ENCODE measurements at regions not wholly inside any gene's neighbourhood (a gene's known extent, or its start where the extent isn't known, plus 50 kb on each side); places are given as distances from the start of the nearest gene placed in this dataset.

GRCh38 chr10:110357871-110358270 lies 53.2 kb upstream of the SMNDC1 start:
- no peak for TF ChIP-seq POLR2A (IDR thresholded peaks at IDR 0.05)
- TF ChIP-seq CTCF (IDR thresholded peaks at IDR 0.05) = no peak
- DNase-seq = no peak
- Histone ChIP-seq H3K4me3 (no peak overlapping the region), H3K36me3 (replicated peaks in 1 of 2) (no peaks in the 10 kb centered on the region), H3K4me1 (replicated peaks in 1 of 2) (peaks cover 0 to 18% of the 10 kb centered on the region in 2 donors), H3K27me3 (no peaks in the 10 kb centered on the region), H3K27ac (no peak overlapping the region), H3K9me3 (replicated peaks in 1 of 3) (no peaks in the 10 kb centered on the region)
- intact Hi-C loops (cut with DNase I) = loop anchor here in 1 of 2 donors (10.0 kb wide), 1 partner anchor 137 kb away; the partner anchor contains the start of gene DUSP5
- 91 to 95% (median 92%) methylated on average over 9 of the region's 9 CpGs for WGBS, 4 donors

DNA sequence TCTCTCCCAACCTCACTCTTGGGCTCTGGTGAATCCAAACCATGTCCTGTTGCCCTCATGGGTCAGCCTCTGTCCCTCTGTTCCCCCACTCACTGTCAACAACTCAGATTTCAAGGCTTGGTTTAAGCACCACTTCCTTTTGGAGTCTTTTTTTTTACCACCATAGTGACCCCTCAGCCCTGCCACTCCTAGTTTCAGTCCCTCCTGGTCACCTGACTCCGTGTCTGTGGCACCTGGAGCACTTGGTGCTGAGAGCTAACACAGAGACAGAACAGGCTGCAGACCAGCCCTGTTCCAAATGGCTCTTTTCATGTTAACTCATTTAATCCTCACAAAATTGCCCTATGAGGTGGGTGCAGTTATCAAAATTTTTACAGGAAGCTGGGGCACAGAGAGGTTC lies 53.6 kb upstream of the SMNDC1 start:
- no peak for TF ChIP-seq CTCF (IDR thresholded peaks at IDR 0.05)
- TF ChIP-seq POLR2A (IDR thresholded peaks at IDR 0.05) = no peak
- intact Hi-C loops (cut with DNase I) = loop anchor here in 1 of 2 donors (10.0 kb wide), 1 partner anchor 137 kb away; the partner anchor contains the start of gene DUSP5
- no peak overlapping the region for H3K4me3 ChIP-seq
- no peak for DNase-seq
- no peaks in the 10 kb centered on the region for H3K36me3 ChIP-seq (replicated peaks in 1 of 2)
- no peak overlapping the region for H3K27ac ChIP-seq
- no peaks in the 10 kb centered on the region for H3K27me3 ChIP-seq
- H3K9me3 ChIP-seq (replicated peaks in 1 of 3) = no peaks in the 10 kb centered on the region
- peaks cover 0 to 18% of the 10 kb centered on the region in 2 donors for H3K4me1 ChIP-seq (replicated peaks in 1 of 2)
- whole genome bisulfite sequencing, 4 donors = 93 to 100% (median 99%) methylated on average over 1 of the region's 1 CpG

GRCh38 chr10:110358869-110359629 lies 54.3 kb upstream of the SMNDC1 start:
- DNase-seq = no peak
- no peak for TF ChIP-seq POLR2A (IDR thresholded peaks at IDR 0.05)
- TF ChIP-seq CTCF (IDR thresholded peaks at IDR 0.05) = no peak
- no peak overlapping the region for H3K27ac ChIP-seq
- H3K4me1 ChIP-seq (replicated peaks in 1 of 2) = peaks cover 0 to 13% of the 10 kb centered on the region in 2 donors
- H3K9me3 ChIP-seq (replicated peaks in 1 of 3) = no peaks in the 10 kb centered on the region
- H3K27me3 ChIP-seq = no peaks in the 10 kb centered on the region
- no peaks in the 10 kb centered on the region for H3K36me3 ChIP-seq (replicated peaks in 1 of 2)
- intact Hi-C loops (cut with DNase I) = loop anchor here in 1 of 2 donors (10.0 kb wide), 1 partner anchor 136 kb away; the partner anchor contains the start of gene DUSP5
- WGBS, 4 donors = 69 to 78% (median 72%) methylated on average over 7 of the region's 7 CpGs
- no peak overlapping the region for H3K4me3 ChIP-seq

- TF ChIP-seq CTCF (IDR thresholded peaks at IDR 0.05) = no peak
- no peak for TF ChIP-seq POLR2A (IDR thresholded peaks at IDR 0.05)
- Histone ChIP-seq H3K9me3 (replicated peaks in 1 of 3) (no peaks in the 10 kb centered on the region), H3K4me1 (replicated peaks in 1 of 2) (peaks cover 0 to 5% of the 10 kb centered on the region in 2 donors), H3K27ac (no peak overlapping the region), H3K27me3 (no peaks in the 10 kb centered on the region), H3K4me3 (no peak overlapping the region), H3K36me3 (replicated peaks in 1 of 2) (no peaks in the 10 kb centered on the region)
- no peak for DNase-seq
- WGBS, 4 donors = 56 to 65% (median 58%) methylated on average over 4 to 5 of the region's 5 CpGs
- intact Hi-C loops (cut with DNase I) = no loop called here
Measured at GRCh38 chr10:110360857-110361474, 56.2 kb upstream of the SMNDC1 start.
